Mammary epithelial cell (primary cell): ENCODE measurements at regions not wholly inside any gene's neighbourhood (a gene's known extent, or its start where the extent isn't known, plus 50 kb on each side); places are given as distances from the start of the nearest gene placed in this dataset.

Source experiments
- EZH2 ChIP-seq: IDR thresholded peaks from 2 replicates; pipeline ENCODE4 v1.6.1; 2012; ENCODE audit warnings: low read length, inconsistent platforms, borderline replicate concordance
- TF ChIP-seq, protein P1 (sequence below), 2 donors: IDR thresholded peaks in 1 of 2; conservative IDR thresholded peaks in 1 of 2; 2 replicates each; pipeline ENCODE4 v1.5.1; 2011 to 2012; ENCODE audit warnings: inconsistent platforms in 2 of 2, low read length in 2 of 2, mild to moderate bottlenecking in 2 of 2, control low read depth in 1 of 2, low read depth in 1 of 2; ENCODE audit not compliant: insufficient read depth in 1 of 2; ENCODE audit errors: extremely low read depth in 1 of 2

GRCh38 chr10:105413997-105414396 is 772.9 kb downstream of the SORCS3 start:
- TF ChIP-seq, protein P1, sequence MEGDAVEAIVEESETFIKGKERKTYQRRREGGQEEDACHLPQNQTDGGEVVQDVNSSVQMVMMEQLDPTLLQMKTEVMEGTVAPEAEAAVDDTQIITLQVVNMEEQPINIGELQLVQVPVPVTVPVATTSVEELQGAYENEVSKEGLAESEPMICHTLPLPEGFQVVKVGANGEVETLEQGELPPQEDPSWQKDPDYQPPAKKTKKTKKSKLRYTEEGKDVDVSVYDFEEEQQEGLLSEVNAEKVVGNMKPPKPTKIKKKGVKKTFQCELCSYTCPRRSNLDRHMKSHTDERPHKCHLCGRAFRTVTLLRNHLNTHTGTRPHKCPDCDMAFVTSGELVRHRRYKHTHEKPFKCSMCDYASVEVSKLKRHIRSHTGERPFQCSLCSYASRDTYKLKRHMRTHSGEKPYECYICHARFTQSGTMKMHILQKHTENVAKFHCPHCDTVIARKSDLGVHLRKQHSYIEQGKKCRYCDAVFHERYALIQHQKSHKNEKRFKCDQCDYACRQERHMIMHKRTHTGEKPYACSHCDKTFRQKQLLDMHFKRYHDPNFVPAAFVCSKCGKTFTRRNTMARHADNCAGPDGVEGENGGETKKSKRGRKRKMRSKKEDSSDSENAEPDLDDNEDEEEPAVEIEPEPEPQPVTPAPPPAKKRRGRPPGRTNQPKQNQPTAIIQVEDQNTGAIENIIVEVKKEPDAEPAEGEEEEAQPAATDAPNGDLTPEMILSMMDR (conservative IDR thresholded peaks at IDR 0.05 in 1 of 2, IDR thresholded peaks at IDR 0.05 in 1 of 2; ENCODE audit: extremely low read depth in 1 of 2, insufficient read depth in 1 of 2, low read depth in 1 of 2, low read length in 2 of 2), result no peak
- no peak for TF ChIP-seq EZH2
